K562 (cell line): ENCODE measurements at regions not wholly inside any gene's neighbourhood (a gene's known extent, or its start where the extent isn't known, plus 50 kb on each side); places are given as distances from the start of the nearest gene placed in this dataset.

Experiments
- ATAC-seq: fragments of 200-7000 bp; cut with Tn5 transposase; 3 replicates; pipeline ENCODE4 v1.9.1; 2020; ENCODE audit warnings: moderate library complexity
- BruUV-seq: library from RNA; stranded (reverse); fragments of 400-500 nt; replicated peaks from 2 replicates; lab custom pipeline; 2021; lab: Mats Ljungman, UMichigan
- CTCF ChIA-PET: fragments of 300-600 bp; formaldehyde crosslinking; extraction: SDS; loops from one replicate; lab custom pipeline; 2021; ENCODE audit warnings: low intra/inter-chr PET ratio; lab: Yijun Ruan, JAX
- POLR2A ChIA-PET: fragments of 300-600, 350-650 bp; sonication (Branson Sonifier 250); formaldehyde crosslinking; extraction: SDS; loops from one replicate; lab custom pipeline; 2021; ENCODE audit warnings: antibody characterized with exemption, inconsistent platforms; lab: Yijun Ruan, JAX
- DNase-seq, 4 experiments: peaks; one replicate each; pipeline versions ENCODE4 v3.0.0 to v3.0.0-alpha.2; 2011 to 2018; ENCODE audit warnings: low spot score in 3 of 4, mixed read lengths in 3 of 4; ENCODE audit errors: extremely low read depth in 1 of 4
- FAIRE-seq: peaks from 2 replicates; lab custom pipeline; 2011; peaks lifted over from hg19 to GRCh38; lab: Jason Lieb, UNC
- H2AFZ ChIP-seq: 2 replicates; pipeline ENCODE4 v1.6.0; 2011; ENCODE audit warnings: low read depth, low read length, control low read depth, inconsistent platforms
- H3K27ac ChIP-seq: fragments of 200-600 bp; 3 replicates; pipeline ENCODE4 v1.8.0; 2011; ENCODE audit warnings: low read depth, mild to moderate bottlenecking, control low read depth, inconsistent platforms, low read length, moderate library complexity, mixed read lengths; ENCODE audit errors: extremely low read depth
- H3K27me3 ChIP-seq, 2 experiments: fragments of 300-600 bp in 1 of 2; 2 replicates in 1 of 2; 3 replicates in 1 of 2; pipeline versions ENCODE4 v1.6.0 to v1.8.0; 2011; ENCODE audit warnings: inconsistent platforms in 2 of 2, low read length in 2 of 2, mild to moderate bottlenecking in 1 of 2, mixed read lengths in 1 of 2, moderate library complexity in 1 of 2; ENCODE audit not compliant: control insufficient read depth in 2 of 2, insufficient read depth in 2 of 2
- H3K36me3 ChIP-seq: fragments of 300-600 bp; 3 replicates; pipeline ENCODE4 v1.8.0; 2011; ENCODE audit warnings: mild to moderate bottlenecking, low read length, inconsistent platforms; ENCODE audit not compliant: control insufficient read depth, insufficient read depth
- H3K4me1 ChIP-seq, 2 experiments: fragments of 200-600 bp in 1 of 2; replicated peaks in 1 of 2; 2 replicates in 1 of 2; 3 replicates in 1 of 2; pipeline versions ENCODE4 v1.5.1 to v1.8.0; 2011; ENCODE audit warnings: inconsistent platforms in 2 of 2, low read length in 2 of 2, mild to moderate bottlenecking in 1 of 2, mixed read lengths in 1 of 2, moderate library complexity in 1 of 2; ENCODE audit not compliant: control insufficient read depth in 2 of 2, insufficient read depth in 2 of 2
- H3K4me2 ChIP-seq: 2 replicates; pipeline ENCODE4 v1.6.1; 2011; ENCODE audit warnings: low read length, control low read depth, inconsistent platforms, mixed read lengths; ENCODE audit not compliant: insufficient read depth
- H3K4me3 ChIP-seq: fragments of 200-600 bp; sonication (generic), shearing (Covaris generic); 2 replicates; pipeline ENCODE4 v1.5.1; 2016; ENCODE audit warnings: control low read depth, inconsistent platforms
- H3K79me2 ChIP-seq: fragments of 200-600 bp; 3 replicates; pipeline ENCODE4 v1.8.0; 2011; ENCODE audit warnings: low read length, inconsistent platforms; ENCODE audit not compliant: control insufficient read depth, insufficient read depth
- H3K9ac ChIP-seq, 2 experiments: 2 replicates each; pipeline versions ENCODE4 v1.6.0 to v1.6.1; 2011; ENCODE audit warnings: low read depth in 2 of 2, low read length in 2 of 2, control low read depth in 1 of 2, inconsistent platforms in 1 of 2, mild to moderate bottlenecking in 1 of 2, mixed read lengths in 1 of 2; ENCODE audit not compliant: insufficient read depth in 1 of 2
- H3K9me1 ChIP-seq: one replicate; pipeline ENCODE4 v1.6.0; 2011; ENCODE audit warnings: inconsistent platforms, mild to moderate bottlenecking, low read length, moderate library complexity; ENCODE audit not compliant: control insufficient read depth, insufficient read depth
- H3K9me3 ChIP-seq: replicated peaks from 2 replicates; pipeline ENCODE4 v1.5.1; 2011; ENCODE audit warnings: low read depth, low read length, inconsistent platforms; ENCODE audit not compliant: control insufficient read depth, insufficient read depth
- H4K20me1 ChIP-seq: replicated peaks from 2 replicates; pipeline ENCODE4 v1.6.1; 2011; ENCODE audit warnings: low read length, inconsistent platforms, mixed read lengths; ENCODE audit not compliant: control insufficient read depth, insufficient read depth
- ARNT ChIP-seq, 2 experiments: fragments of 450-650 bp; IDR thresholded peaks; 2 replicates each; pipeline ENCODE4 v1.6.1; 2016; ENCODE audit warnings: mild to moderate bottlenecking in 1 of 2
- FOSL1 ChIP-seq: fragments of 200-800 bp; sonication (Bioruptor generic); conservative IDR thresholded peaks from 2 replicates; pipeline ENCODE4 v1.6.1; 2016; ENCODE audit warnings: missing genetic modification characterization, missing compliant biosample characterization
- KDM5B ChIP-seq: fragments of 200-600 bp; sonication (generic); IDR thresholded peaks from 2 replicates; pipeline ENCODE4 v1.6.1; 2012; ENCODE audit warnings: low read depth, mild to moderate bottlenecking, moderate library complexity, low read length, control low read depth, inconsistent platforms; ENCODE audit not compliant: insufficient replicate concordance
- PBX2 ChIP-seq, 2 experiments: IDR thresholded peaks in 1 of 2; conservative IDR thresholded peaks in 1 of 2; 2 replicates each; pipeline ENCODE4 v1.6.1; 2016; ENCODE audit warnings: low read depth in 2 of 2, mild to moderate bottlenecking in 1 of 2, missing compliant biosample characterization in 1 of 2, missing genetic modification characterization in 1 of 2, moderate library complexity in 1 of 2
- PCBP1 ChIP-seq: fragments of 200-400 bp; formaldehyde crosslinking; IDR thresholded peaks from 2 replicates; pipeline ENCODE4 v1.6.1; 2018; ENCODE audit warnings: mild to moderate bottlenecking, low read depth, low read length; ENCODE audit not compliant: poor library complexity, severe bottlenecking
- SFPQ ChIP-seq: fragments of 200-400 bp; formaldehyde crosslinking; IDR thresholded peaks from 2 replicates; pipeline ENCODE4 v1.6.1; 2017; ENCODE audit warnings: mild to moderate bottlenecking, low read depth, low read length, moderate library complexity
- SIRT6 ChIP-seq: IDR thresholded peaks from one replicate; pipeline ENCODE4 v1.6.1; 2012; ENCODE audit warnings: low read depth, mild to moderate bottlenecking, control low read depth, inconsistent platforms, low read length, moderate library complexity
- XRCC3 ChIP-seq: fragments of 450-650 bp; IDR thresholded peaks from 2 replicates; pipeline ENCODE4 v1.6.1; 2017; ENCODE audit warnings: mild to moderate bottlenecking, moderate library complexity
- ZNF121 ChIP-seq: sonication (generic); formaldehyde crosslinking; conservative IDR thresholded peaks from 2 replicates; pipeline ENCODE4 v1.8.0; 2022; ENCODE audit warnings: missing genetic modification reagents
- ZNF140 ChIP-seq: fragments of 250-450 bp; sonication (Bioruptor Pico); IDR thresholded peaks from 2 replicates; pipeline ENCODE4 v1.8.0; 2021; ENCODE audit warnings: moderate library complexity, mild to moderate bottlenecking, inconsistent platforms
- ZNF174 ChIP-seq: fragments of 250-450 bp; sonication (Bioruptor Pico); IDR thresholded peaks from 2 replicates; pipeline ENCODE4 v1.4.0; 2020; ENCODE audit warnings: mild to moderate bottlenecking
- ZNF707 ChIP-seq: fragments of 250-450 bp; sonication (Bioruptor Pico); conservative IDR thresholded peaks from 2 replicates; pipeline ENCODE4 v1.8.0; 2022; ENCODE audit warnings: inconsistent platforms, mild to moderate bottlenecking, moderate library complexity
- WGBS: fragments of 100-300 bp; shearing (Covaris generic); methylation state at CpG from one replicate; pipeline ENCODE4 v1.1.6; 2016; ENCODE audit warnings: low coverage, mixed read lengths; ENCODE audit not compliant: insufficient coverage; ENCODE audit errors: missing lambda C conversion rate; 5-methylcytosine and 5-hydroxymethylcytosine counted together
- in situ Hi-C: fragments of 300-500 bp; cut with MboI; formaldehyde crosslinking; loops from 4 replicates; pipeline ENCODE4 v1.15.0; 2018; ENCODE audit warnings: inconsistent platforms, mixed read lengths
- intact Hi-C: fragments of 100-400 bp; cut with micrococcal nuclease; formaldehyde crosslinking; loops from 2 replicates; pipeline ENCODE4 v1.14.2; 2022
- TF ChIP-seq, protein P1 (sequence below): sonication (generic); formaldehyde crosslinking; IDR thresholded peaks from 2 replicates; pipeline ENCODE4 v1.8.0; 2022; ENCODE audit warnings: missing genetic modification reagents, mild to moderate bottlenecking, borderline replicate concordance
- TF ChIP-seq, protein P2 (sequence below): IDR thresholded peaks from 2 replicates; pipeline ENCODE4 v1.6.1; 2016; ENCODE audit warnings: missing genetic modification characterization, missing compliant biosample characterization

DNA sequence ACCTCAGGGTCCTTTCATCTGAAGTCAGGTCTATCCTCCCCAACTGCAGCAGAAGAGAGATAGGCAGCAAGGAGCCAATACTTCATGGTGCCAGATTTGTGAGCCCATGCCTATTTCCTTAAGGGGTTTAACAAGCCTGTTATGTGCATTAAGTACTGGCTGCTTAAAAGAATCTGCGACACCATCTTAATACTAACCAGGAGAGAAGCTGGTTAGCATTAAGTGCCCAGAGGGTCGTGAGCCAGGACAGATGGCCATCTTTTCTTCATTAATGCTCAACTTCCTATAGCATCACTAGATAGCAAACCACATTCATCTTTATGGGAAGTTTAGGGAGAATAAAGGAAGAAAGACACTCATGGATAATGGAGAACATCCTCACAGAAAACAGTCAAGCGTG, 289.1 kb downstream of the ETAA1 start:
- BruUV-seq, result no TSS peak
- no peak for TF ChIP-seq ZNF121 (CRISPR knock-in tag)
- TF ChIP-seq, protein P1, sequence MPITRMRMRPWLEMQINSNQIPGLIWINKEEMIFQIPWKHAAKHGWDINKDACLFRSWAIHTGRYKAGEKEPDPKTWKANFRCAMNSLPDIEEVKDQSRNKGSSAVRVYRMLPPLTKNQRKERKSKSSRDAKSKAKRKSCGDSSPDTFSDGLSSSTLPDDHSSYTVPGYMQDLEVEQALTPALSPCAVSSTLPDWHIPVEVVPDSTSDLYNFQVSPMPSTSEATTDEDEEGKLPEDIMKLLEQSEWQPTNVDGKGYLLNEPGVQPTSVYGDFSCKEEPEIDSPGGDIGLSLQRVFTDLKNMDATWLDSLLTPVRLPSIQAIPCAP (CRISPR knock-in tag), result no peak
- TF ChIP-seq SFPQ, result no peak
- TF ChIP-seq ZNF174 (CRISPR knock-in tag), result no peak
- no peak for TF ChIP-seq FOSL1 (tag)
- TF ChIP-seq PCBP1, result no peak
- no peak for TF ChIP-seq SIRT6
- no peak for TF ChIP-seq ZNF140 (CRISPR knock-in tag)
- TF ChIP-seq, protein P2, sequence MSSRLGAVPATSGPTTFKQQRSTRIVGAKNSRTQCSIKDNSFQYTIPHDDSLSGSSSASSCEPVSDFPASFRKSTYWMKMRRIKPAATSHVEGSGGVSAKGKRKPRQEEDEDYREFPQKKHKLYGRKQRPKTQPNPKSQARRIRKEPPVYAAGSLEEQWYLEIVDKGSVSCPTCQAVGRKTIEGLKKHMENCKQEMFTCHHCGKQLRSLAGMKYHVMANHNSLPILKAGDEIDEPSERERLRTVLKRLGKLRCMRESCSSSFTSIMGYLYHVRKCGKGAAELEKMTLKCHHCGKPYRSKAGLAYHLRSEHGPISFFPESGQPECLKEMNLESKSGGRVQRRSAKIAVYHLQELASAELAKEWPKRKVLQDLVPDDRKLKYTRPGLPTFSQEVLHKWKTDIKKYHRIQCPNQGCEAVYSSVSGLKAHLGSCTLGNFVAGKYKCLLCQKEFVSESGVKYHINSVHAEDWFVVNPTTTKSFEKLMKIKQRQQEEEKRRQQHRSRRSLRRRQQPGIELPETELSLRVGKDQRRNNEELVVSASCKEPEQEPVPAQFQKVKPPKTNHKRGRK (tag), result no peak
- TF ChIP-seq ARNT (IDR thresholded peaks at IDR 0.05), result no peak
- TF ChIP-seq ZNF707 (CRISPR knock-in tag), result no peak
- no peak for TF ChIP-seq XRCC3
- no peak for TF ChIP-seq KDM5B
- TF ChIP-seq PBX2 (CRISPR knock-in tag; IDR thresholded peaks at IDR 0.05; ENCODE audit: low read depth), result no peak
- no peak for TF ChIP-seq PBX2 (tag; conservative IDR thresholded peaks at IDR 0.05; ENCODE audit: low read depth)

More for the DNA sequence above, 289.1 kb downstream of the ETAA1 start:
- Histone ChIP-seq H3K4me2 (no peak overlapping the region), H3K9me3 (no peaks in the 10 kb centered on the region), H3K36me3 (no peaks in the 10 kb centered on the region), H3K4me3 (no peak overlapping the region), H3K27me3 (no peaks in the 10 kb centered on the region), H4K20me1 (no peaks in the 10 kb centered on the region), H3K79me2 (no peaks in the 10 kb centered on the region), H3K4me1 (no peaks in the 10 kb centered on the region), H2AFZ (no peak overlapping the region), H3K9ac (no peak overlapping the region), H3K9me1 (no peaks in the 10 kb centered on the region), H3K27ac (no peak overlapping the region)
- 0% methylated on average over 3 of the region's 3 CpGs for WGBS
- DNase-seq, result no peak
- intact Hi-C loops (no loop called here), in situ Hi-C loops (no loop called here)
- FAIRE-seq, result no peak
- ATAC-seq, result no peak
- POLR2A ChIA-PET, result no interaction called here
- CTCF ChIA-PET, result no interaction called here
